T-helper 1 cell treated with Interleukin-12 subunit alpha and Interleukin-12 subunit beta and Interleukin-4 antibody, amounts not matched to agents 30 μg/mL and 1 μg/mL, for 36 hours (primary cell): ENCODE measurements at regions not wholly inside any gene's neighbourhood (a gene's known extent, or its start where the extent isn't known, plus 50 kb on each side); places are given as distances from the start of the nearest gene placed in this dataset.

Experiments
- H3K27ac Mint-ChIP-seq: one replicate; pipeline ENCODE4 v1.8.0; 2021; ENCODE audit warnings: mild to moderate bottlenecking, mixed read lengths
- H3K27me3 Mint-ChIP-seq: one replicate; pipeline ENCODE4 v1.8.0; 2021; ENCODE audit warnings: low read depth, mixed read lengths
- H3K36me3 Mint-ChIP-seq: one replicate; pipeline ENCODE4 v1.8.0; 2021; ENCODE audit warnings: low read depth, mixed read lengths
- H3K4me1 Mint-ChIP-seq: one replicate; pipeline ENCODE4 v1.8.0; 2021; ENCODE audit warnings: low read depth, mixed read lengths
- H3K4me3 Mint-ChIP-seq: one replicate; pipeline ENCODE4 v1.8.0; 2021; ENCODE audit warnings: mild to moderate bottlenecking, moderate library complexity, mixed read lengths
- H3K9me3 Mint-ChIP-seq: one replicate; pipeline ENCODE4 v1.8.0; 2021; ENCODE audit warnings: mixed read lengths

DNA sequence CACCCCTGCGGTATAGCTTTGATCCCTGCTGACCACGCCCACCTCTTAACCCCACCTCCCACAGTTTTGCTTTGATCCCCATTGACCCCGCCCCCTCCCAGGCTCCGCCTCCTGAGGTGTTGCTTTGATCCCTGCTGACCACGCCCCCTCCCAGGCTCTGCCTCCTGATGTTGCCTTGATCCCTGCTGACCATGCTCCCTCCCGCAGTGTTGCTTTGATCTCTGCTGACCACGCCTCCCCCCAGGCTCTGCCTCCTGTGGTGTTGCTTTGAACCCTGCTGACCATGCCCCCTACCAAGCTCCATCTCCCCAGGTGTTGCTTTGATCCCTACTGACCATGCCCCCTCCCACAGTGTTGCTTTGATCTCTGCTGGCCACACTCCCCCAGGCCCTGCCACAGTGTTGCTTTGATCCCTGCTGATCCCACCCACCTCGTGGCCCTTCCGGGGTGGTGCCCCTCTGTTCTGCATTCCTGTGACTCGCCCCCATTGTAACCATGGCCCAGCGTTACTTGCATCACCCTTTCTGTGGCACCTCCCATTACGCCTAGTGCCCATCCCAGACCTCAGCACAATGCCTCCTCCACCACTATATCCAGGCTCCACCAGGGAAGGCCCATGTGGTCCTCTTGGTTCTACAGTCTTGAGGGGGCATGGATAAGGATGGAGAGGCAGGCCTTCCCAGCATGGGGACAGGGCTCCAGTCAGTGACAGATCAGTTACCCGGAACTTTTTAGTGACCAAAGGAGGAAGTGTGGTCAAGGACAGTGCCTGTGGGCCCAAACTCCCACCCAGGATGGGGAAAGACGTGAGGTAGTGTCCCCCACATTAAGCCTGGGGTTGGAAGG, 70.8 kb downstream of the ADRA2C start:
- Mint-ChIP-seq H3K4me1 (no peaks in the 10 kb centered on the region), H3K4me3 (no peak overlapping the region), H3K27ac (no peak overlapping the region), H3K9me3 (no peaks in the 10 kb centered on the region), H3K27me3 (peaks cover 4% of the 10 kb centered on the region), H3K36me3 (no peaks in the 10 kb centered on the region)

- H3K27me3 Mint-ChIP-seq = peaks cover 4% of the 10 kb centered on the region
- H3K4me1 Mint-ChIP-seq = no peaks in the 10 kb centered on the region
- H3K36me3 Mint-ChIP-seq = no peaks in the 10 kb centered on the region
- no peak overlapping the region for H3K27ac Mint-ChIP-seq
- H3K4me3 Mint-ChIP-seq = no peak overlapping the region
- no peaks in the 10 kb centered on the region for H3K9me3 Mint-ChIP-seq
These were observed 72.5 kb downstream of the ADRA2C start for GRCh38 chr4:3838437-3839380.

DNA sequence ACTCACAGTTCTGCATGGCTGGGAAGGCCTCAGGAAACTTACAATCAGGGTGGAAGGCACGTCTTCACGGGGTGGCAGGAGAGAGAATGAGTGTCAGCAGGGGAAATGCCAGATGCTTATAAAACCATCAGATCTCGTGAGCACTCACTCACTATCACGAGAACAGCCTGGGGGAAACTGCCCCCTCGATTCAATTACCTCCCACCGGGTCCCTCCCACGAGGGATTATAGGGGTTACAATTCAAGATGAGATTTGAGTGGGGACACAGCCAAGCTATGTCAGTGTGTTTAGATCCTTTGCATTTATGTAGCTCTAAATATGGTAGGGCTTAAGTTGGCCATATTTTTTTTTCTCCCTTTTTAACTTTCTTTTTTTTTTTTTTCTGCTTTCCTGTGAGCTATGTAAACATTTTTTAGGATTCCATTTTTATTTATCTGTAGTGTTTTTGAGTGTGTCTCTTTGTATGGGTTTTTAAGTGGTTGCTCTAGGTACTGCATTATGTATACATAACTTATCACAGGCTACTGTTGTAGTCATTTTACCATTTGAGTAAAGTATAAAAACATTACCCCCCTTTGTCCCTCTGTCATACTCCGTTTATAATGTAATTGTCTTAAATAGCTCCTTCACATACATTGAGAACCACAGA, 79.0 kb downstream of the ADRA2C start:
- no peaks in the 10 kb centered on the region for H3K9me3 Mint-ChIP-seq
- no peaks in the 10 kb centered on the region for H3K36me3 Mint-ChIP-seq
- peaks cover 5% of the 10 kb centered on the region for H3K27me3 Mint-ChIP-seq
- H3K4me3 Mint-ChIP-seq = no peak overlapping the region
- no peak overlapping the region for H3K27ac Mint-ChIP-seq
- no peaks in the 10 kb centered on the region for H3K4me1 Mint-ChIP-seq

DNA sequence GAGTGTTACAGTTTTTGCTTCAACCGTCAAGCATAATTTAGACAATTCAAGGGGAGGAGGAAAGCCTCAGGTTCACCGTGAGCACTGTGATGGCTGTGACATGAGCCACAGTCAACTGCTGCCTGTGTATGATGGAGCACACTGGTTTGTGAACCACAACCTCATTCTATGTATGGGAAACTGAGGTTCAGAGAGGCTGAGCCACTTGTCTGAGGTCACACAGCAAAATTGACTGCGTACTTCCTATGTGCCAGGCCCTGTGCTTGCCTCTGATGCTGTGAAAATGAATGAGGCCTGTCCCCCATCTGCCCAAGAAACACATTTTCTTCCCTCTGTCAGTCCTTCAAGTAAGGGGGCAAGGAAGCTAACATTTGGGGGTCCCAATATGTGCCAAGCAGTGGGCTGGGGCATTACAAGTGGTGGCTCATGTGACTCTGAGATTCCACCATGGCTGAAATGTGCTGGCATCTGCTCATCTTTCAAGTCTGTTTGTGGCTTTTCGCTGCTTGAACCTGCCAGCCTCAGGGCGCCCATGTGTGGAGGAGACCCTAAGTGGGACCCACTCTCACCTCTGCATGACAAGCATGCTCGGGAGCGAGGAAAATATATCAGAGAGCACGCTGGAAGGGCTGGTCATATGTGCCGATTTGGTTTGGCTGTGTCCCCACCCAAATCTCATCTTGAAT, 79.7 kb downstream of the ADRA2C start:
- peaks cover 5% of the 10 kb centered on the region for H3K27me3 Mint-ChIP-seq
- no peak overlapping the region for H3K27ac Mint-ChIP-seq
- no peaks in the 10 kb centered on the region for H3K36me3 Mint-ChIP-seq

DNA sequence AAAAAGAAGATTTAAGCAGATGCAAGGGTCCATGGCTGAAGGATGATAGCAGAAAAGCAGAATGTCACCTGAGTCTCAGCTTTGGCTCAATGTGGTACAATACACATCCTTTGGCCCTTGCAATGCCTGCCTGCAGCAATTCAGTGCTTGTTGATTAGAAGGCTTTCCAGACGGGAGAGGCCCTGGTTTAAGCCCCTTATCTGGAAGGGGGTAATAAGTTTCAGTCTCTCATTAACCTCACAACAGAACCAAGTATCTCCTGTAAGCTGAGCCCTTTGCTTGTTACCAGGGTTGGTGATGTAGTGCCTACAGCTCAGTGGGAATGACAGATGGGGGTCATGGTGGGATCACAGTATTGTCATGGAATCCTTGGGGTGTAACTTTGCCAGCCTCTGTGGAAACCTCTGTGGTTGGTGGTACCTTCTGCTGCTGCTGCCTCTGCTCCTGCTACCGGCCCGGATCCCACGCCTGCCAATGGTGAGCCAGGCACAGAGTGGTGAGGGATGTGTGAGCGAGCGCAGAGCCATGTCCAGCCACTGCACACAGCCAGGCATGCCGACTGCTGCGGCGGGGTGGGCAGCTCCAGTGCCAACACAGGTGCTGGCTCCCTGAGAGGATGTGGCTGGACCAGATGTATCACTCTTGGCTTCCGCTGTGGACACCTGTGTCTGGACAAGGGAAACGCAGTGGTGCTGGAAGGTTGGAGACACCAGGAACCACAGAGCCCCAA, 81.2 kb downstream of the ADRA2C start:
- Mint-ChIP-seq H3K36me3 (no peaks in the 10 kb centered on the region), H3K9me3 (no peaks in the 10 kb centered on the region), H3K4me1 (no peaks in the 10 kb centered on the region), H3K27ac (no peak overlapping the region), H3K4me3 (no peak overlapping the region), H3K27me3 (peaks cover 5% of the 10 kb centered on the region)

More for the DNA sequence above, 79.7 kb downstream of the ADRA2C start:
- H3K4me3 Mint-ChIP-seq = no peak overlapping the region
- H3K4me1 Mint-ChIP-seq = no peaks in the 10 kb centered on the region
- H3K9me3 Mint-ChIP-seq = no peaks in the 10 kb centered on the region

DNA sequence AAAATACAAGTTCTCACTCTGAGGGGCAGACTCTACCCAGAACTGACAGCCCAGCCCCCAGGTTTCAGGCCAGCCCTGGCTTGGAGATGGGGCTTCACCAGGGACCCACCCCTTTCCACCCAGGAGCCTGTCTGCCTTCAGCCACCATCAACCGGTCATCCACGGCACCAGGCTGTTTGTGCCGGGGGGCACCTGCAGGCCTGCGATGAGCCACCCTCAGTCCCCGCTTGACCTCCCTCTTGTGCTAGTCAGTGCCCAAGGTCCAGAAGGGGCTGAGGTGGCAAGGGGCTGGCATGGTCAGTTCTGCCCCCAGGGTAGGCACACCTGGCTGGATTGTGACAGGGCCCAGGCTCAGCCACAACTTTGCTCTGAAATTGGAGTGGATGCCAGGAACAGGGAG, 82.1 kb downstream of the ADRA2C start:
- H3K27me3 Mint-ChIP-seq = peaks cover 5% of the 10 kb centered on the region
- H3K36me3 Mint-ChIP-seq = no peaks in the 10 kb centered on the region
- H3K9me3 Mint-ChIP-seq = no peaks in the 10 kb centered on the region
- H3K4me3 Mint-ChIP-seq = no peak overlapping the region
- no peaks in the 10 kb centered on the region for H3K4me1 Mint-ChIP-seq
- H3K27ac Mint-ChIP-seq = no peak overlapping the region

- no peaks in the 10 kb centered on the region for H3K4me1 Mint-ChIP-seq
- H3K36me3 Mint-ChIP-seq = no peaks in the 10 kb centered on the region
- H3K9me3 Mint-ChIP-seq = no peaks in the 10 kb centered on the region
- H3K4me3 Mint-ChIP-seq = no peak overlapping the region
- peaks cover 5% of the 10 kb centered on the region for H3K27me3 Mint-ChIP-seq
- no peak overlapping the region for H3K27ac Mint-ChIP-seq
These were observed 83.0 kb downstream of the ADRA2C start for GRCh38 chr4:3849140-3849539.

DNA sequence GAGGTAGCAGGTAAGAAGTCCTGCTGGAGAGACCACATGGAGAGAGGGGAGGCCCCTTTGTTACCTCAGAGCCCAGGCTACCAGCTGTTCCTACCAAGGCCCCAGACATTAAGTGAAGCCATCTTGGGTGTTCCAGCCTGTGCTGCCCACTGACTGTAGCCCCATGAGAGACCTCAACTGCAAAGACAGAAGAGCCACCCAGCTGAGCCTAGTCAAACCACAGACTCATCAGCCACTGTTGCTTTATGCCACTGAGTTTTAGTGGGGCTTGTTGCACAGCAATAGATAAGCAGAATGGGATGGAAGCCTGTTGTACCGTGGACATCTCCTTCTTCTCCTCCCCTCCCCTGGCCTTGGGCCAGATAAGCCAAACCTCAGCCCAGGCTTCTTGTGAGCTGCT, 83.9 kb downstream of the ADRA2C start:
- Mint-ChIP-seq H3K9me3 (no peaks in the 10 kb centered on the region), H3K4me3 (no peak overlapping the region), H3K36me3 (no peaks in the 10 kb centered on the region), H3K27me3 (peaks cover 5% of the 10 kb centered on the region), H3K27ac (no peak overlapping the region), H3K4me1 (no peaks in the 10 kb centered on the region)

- no peaks in the 10 kb centered on the region for H3K9me3 Mint-ChIP-seq
- H3K4me1 Mint-ChIP-seq = no peaks in the 10 kb centered on the region
- no peak overlapping the region for H3K27ac Mint-ChIP-seq
- no peaks in the 10 kb centered on the region for H3K27me3 Mint-ChIP-seq
- no peak overlapping the region for H3K4me3 Mint-ChIP-seq
- no peaks in the 10 kb centered on the region for H3K36me3 Mint-ChIP-seq
These were observed 85.0 kb downstream of the ADRA2C start for GRCh38 chr4:3851211-3851610.

DNA sequence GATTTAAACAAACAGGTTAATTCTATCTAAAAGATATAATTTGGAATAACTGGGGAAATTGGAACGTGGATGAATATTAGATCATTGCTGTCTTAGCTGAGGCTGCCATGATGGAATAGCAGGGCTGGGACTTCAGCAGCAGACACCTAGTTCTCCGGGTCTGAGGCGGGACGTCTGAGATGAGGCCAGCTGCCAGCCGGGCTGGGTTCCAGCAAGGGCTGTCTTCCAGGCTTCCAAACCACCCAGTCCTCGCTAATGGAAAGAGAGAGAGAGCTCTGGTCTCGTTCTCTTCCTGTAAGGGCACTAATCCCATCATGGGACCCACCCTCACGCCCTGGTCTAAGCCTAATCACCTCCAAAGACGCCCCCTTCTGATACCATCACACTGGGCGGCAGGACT, 85.7 kb downstream of the ADRA2C start:
- no peak overlapping the region for H3K4me3 Mint-ChIP-seq
- no peaks in the 10 kb centered on the region for H3K27me3 Mint-ChIP-seq
- no peak overlapping the region for H3K27ac Mint-ChIP-seq
- no peaks in the 10 kb centered on the region for H3K9me3 Mint-ChIP-seq
- H3K4me1 Mint-ChIP-seq = no peaks in the 10 kb centered on the region
- no peaks in the 10 kb centered on the region for H3K36me3 Mint-ChIP-seq

GRCh38 chr4:3852309-3852708, 86.1 kb downstream of the ADRA2C start:
- Mint-ChIP-seq H3K4me3 (no peak overlapping the region), H3K27ac (no peak overlapping the region), H3K27me3 (no peaks in the 10 kb centered on the region), H3K9me3 (no peaks in the 10 kb centered on the region), H3K36me3 (no peaks in the 10 kb centered on the region), H3K4me1 (no peaks in the 10 kb centered on the region)

- Mint-ChIP-seq H3K4me1 (no peaks in the 10 kb centered on the region), H3K4me3 (no peak overlapping the region), H3K36me3 (no peaks in the 10 kb centered on the region), H3K9me3 (no peaks in the 10 kb centered on the region), H3K27ac (no peak overlapping the region), H3K27me3 (no peaks in the 10 kb centered on the region)
These were observed 86.5 kb downstream of the ADRA2C start for GRCh38 chr4:3852711-3853110.

- no peaks in the 10 kb centered on the region for H3K9me3 Mint-ChIP-seq
- H3K4me3 Mint-ChIP-seq = no peak overlapping the region
- H3K4me1 Mint-ChIP-seq = no peaks in the 10 kb centered on the region
- no peaks in the 10 kb centered on the region for H3K36me3 Mint-ChIP-seq
- H3K27ac Mint-ChIP-seq = no peak overlapping the region
- H3K27me3 Mint-ChIP-seq = no peaks in the 10 kb centered on the region
These were observed 87.3 kb downstream of the ADRA2C start for GRCh38 chr4:3853388-3854035.
